GM18511 (cell line): ENCODE measurements at regions not wholly inside any gene's neighbourhood (a gene's known extent, or its start where the extent isn't known, plus 50 kb on each side); places are given as distances from the start of the nearest gene placed in this dataset.

ENCODE experiments used
- ATAC-seq: cut with Tn5 transposase; IDR thresholded peaks from one replicate; pipeline ENCODE4 v1.9.1; 2021; ENCODE audit warnings: mild to moderate bottlenecking, moderate library complexity; ENCODE audit not compliant: unreplicated experiment

DNA sequence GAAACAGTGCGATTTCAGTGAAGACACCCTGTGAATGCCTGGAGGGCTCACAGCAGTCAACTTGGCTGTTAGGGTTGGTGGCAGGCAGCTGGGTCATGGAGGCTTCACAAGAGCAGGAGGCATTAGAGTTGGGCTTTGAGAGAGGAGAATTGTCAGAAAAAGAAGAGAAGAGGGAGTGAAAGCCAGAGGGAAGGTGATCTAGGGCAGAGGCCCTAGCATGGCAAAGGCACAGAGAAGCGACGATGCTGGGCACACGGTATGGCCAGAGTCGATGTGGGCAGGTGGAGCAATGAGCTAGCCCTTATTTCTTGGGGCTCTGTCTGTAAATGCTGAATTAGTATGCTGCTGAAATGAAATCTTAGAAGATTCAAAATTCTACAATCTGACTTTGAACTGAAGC is 52.6 kb upstream of the OLFM4 start:
- ATAC-seq = no peak

DNA sequence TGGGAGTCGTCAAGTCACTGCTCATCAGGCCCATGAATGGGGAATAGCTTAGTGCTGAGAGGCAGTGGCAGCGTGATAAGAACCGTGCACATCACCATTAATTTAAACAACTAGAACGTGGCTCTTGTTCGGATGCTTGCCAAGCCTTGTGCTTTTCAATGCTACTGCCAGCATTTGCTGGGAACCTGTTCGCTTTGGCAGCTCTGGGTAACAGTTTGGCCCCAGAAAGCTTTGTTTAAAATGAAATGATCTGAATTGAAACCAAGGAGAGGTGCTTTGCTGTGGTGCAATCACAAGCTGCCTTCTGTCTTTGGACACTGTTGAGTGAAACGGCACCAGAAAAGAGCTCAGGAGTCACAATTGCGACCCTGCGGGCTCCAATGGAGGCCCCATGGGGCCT is 53.5 kb upstream of the OLFM4 start:
- no peak for ATAC-seq

DNA sequence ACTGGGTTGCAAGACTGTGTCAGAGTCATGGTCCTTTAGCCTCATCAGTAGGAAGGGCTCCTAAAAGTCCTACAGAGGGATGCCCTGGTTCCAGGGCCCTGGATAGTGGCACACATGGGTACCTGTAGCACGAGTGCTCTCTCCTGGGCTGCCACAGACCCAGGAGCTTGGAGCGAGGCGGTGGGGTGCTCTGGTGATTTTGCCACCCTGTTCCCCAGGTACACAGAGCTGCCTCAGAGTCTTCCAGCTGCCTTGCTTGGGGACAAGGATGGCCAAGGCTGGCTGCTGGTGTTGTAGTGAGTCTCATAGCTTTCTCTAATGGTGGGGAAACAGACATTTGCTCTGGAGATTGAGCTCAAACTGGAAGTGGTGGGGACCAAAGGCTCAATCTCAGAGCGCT is 53.9 kb upstream of the OLFM4 start:
- ATAC-seq = no peak

DNA sequence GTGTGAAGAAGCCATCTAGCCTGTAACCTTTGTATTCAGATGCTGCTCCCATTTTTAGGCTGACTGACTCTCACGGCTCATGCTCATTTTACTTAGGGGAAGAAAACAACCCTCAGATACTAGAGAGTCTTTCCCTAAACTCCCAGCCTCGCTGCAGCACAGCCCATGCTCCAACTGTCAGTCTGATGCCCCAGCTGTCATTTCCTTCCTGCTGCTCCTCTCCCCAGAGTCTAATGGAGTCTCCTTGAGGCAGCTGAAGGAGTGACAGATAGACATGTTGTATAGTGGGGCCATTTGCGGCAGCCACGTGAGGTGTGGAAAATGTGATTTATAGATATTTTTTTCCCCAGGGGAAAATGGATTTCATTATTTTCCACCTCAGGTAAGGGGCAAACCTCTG is 59.2 kb upstream of the OLFM4 start:
- ATAC-seq = no peak

DNA sequence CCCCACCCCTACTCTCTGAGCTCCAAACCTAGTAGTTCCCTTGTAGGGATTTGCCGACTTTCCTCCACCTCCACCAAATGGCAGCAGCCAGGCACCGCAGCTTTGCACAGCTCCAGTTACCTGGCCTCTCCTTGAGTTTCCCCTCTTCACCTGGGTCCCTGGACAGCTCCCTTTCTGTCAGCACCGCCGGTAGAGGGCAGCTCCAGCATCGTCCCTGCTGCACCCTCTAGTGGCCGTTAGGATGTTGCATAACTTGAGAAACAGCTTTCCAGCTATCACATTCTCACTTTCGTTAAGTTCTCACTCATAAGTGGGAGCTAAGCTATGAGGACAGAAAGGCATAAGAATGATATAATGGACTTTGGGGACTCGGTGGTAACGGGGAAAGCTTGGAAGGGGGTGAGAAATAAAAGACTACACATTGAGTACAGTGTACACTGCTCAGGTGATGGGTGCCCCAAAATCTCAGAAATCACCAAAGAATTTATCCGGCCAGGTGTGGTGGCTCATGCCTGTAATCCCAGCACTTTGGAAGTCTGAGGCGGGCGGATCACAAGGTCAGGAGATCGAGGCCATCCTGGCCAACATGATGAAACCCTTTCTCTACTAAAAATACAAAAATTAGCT is 60.4 kb upstream of the OLFM4 start:
- peak; percentile 100 for ATAC-seq

DNA sequence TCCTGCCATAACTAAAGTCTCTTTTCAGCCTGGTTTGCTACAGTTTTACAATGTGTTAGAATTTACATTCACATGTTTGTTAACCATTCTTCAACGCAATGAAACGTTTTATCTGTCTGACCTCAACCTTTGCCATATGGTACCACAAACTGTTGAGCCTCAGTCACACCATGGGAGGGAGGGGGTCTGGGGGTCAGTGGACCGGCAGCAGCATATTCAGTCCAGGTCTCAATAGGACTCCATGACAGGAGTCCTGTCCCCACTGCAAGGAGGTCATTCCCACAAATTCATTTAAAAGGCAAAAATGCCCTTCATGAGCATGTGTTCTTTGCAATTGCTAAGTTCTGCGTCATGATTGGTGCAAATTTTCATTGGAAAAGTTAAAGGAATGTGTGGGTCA is 66.6 kb upstream of the OLFM4 start:
- no peak for ATAC-seq

DNA sequence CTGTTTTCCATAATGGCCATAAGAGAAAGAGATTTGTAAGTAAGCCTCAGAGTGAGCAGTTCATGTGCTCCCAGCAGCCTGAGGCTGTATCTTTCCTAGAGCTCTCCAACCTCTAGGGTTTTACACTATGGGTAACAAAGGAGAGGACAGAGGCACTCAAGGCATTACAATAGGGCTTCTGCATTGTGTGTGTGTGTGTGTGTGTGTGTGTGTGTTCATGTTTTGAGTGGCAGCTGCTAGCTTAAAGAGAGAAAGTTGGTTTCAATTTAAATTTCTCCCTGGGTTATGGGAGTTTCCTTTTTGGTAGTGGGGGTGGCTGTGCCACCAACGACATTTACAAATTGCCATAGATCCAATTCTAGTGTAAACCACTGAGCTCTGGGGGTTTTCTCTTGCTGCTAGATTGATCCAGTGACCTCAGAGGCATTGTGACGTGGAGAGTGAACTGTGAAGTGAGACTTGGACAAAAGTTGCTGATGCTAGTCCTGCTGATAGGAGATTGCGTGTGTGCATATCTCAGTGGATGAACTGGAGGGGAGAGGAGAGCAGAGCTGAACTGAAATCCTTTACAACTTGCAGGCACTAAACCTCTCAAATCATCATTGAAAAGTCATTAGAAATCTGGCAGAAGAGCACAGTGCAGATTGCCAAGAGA is 67.2 kb upstream of the OLFM4 start:
- no peak for ATAC-seq

DNA sequence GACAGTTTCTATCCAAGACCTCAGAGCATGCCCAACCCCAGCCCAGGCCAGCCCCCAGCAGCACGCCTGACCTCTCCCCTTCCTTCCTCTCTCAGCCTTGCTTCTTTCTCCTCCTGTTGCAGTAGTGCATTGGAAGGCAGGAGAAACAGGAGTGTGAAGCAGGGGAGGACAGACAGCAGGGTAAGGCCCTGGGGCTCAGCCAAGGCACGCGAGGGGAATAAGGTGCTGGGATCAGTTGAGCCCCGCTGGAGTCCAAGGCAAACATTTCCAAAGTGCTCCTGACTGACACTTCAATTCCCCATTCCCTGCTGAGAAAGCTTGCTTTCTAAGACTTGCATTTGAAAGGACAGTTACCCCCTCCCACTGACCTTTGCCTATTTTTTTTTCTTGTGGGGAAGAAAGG is 73.1 kb upstream of the OLFM4 start:
- ATAC-seq = no peak

DNA sequence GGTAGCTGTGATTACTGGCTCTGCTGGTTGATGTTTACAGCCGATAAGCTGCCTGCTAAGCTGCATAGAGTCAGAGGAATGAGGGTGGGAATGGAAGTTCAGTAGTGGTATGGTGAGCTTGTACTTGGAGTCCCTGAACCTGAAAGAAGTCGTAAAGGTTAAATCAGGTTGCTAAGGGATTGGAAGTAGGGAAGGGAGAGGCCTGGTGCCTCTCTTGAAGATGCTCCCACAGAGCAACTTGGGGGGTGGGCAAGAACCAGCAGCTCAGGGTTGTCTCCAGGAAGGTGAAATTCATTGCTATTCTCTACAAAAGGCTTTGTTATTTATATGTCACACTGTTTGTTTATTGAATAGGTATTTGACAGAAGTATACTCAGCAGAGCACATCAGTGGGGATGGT is 73.8 kb upstream of the OLFM4 start:
- no peak for ATAC-seq

DNA sequence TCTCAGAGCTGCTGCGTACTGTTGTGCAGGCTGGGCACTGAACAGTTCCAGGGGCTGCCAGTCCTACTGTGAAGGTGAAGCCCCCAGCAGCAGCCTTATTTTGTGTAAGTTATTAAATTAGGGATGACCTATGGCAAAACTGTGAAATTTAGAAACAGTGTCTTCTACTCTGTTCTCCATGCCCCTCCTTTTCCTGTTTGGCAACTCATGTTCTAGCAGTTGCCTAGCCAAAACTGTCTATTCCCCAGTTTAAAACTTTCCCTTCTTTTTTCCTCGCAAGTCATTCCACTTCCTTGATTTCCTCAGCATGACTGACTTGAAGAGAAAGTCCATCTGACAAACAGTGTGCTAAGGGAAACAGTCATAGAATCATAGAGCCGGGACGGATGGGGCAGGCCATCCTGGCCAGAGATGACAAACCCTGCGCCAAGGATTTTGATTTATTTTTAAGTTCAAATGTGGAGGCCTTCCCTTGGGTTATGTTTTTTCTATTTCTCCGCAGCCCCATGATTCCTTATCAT is 78.1 kb upstream of the OLFM4 start:
- no peak for ATAC-seq

DNA sequence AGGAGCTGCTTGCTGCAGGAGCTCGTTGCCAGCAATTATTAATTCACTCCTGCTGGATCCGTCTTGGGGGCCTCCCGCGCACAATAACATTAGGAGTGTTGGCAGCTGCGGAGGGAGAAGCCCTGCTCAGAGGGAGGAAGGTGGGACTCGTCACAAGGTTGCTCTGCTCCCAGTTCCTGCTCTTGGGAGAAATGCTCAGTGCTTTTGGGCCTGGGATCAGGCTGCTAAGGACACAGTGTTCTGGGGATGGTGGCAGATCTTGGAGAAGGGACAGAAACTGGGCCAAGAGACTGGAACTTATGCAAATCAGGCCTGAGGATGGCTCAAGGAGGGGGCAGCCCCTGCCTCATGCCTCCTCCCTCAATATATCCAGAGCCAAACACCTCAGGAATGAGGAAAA is 78.9 kb upstream of the OLFM4 start:
- no peak for ATAC-seq

DNA sequence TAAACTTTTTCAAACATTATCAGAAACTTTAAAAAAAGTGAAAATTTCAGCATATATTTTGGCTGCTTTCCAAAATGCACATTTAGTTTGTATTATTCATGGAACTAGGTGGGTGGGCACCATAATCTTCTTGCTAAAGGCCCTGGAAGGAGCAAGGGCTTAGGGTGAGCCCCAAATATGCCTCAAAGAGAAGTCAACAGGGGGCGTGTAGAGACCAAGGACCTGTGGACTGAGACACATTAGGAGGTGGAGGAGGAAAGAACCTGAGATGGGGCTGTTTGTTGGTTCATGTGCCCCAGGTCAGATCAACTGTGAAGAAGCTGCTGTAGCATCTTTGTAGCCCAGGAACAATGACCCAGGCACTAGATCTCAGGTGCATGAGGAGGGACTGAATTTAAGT is 79.6 kb upstream of the OLFM4 start:
- no peak for ATAC-seq

DNA sequence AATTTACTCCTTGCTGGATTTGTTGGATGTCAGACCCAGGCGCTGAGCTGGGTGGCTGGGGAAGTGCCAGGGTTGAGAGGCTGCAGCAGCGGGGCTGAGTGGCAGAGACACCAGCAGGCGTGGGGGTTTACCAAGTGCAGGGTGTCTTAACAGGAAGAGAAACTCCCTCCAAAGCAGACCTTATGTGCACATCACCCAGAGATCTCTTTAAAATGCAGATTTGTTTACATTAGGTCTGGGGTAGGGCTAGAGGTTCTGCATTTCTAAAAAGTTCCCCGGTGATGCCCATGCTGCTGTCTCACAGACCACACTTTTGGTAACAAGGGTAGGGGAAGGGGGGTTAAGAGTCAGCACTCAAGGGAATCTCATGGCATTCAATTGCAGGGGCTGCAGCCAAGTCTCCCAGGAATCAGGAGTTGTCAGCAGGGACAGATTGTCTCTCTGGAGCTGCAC is 80.7 kb upstream of the OLFM4 start:
- ATAC-seq = no peak

DNA sequence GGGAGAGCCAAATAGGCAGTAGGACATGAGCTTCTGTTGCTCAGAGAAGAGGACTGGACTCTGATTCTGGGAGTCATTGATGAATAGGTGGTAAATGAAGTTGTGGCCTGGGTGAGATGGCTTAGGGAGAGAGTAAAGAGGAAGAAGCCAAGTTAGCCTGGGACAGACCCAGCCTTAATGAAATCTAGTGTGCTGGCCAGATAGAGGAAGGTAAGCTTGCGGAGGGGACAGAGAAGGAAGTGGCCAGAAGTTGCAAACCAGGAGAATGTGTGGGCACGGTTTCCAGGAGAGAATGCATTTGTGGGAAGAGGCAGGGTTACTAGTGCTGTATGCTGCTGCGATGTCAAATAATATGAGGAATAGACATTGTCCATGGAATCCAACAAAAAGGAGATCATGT is 83.3 kb upstream of the OLFM4 start:
- no peak for ATAC-seq

DNA sequence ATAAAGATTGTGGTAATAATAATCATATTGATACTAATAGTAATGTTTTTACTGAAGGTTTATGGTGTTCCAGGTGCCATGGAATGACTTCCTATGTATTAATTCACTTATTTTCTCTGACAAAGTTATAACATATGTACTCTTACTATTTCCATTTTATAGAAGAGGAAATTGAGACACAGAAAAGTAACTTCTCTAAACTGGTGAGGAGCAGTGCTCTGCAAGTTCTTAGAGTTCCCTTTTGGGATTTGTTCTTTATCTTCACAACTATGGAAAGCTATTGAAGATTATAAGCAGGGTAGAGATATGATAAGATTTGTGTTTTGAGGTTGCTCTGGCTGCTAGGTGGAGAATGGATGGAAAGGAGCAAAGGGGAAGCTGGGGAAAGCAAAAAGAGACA is 83.9 kb upstream of the OLFM4 start:
- ATAC-seq = no peak

DNA sequence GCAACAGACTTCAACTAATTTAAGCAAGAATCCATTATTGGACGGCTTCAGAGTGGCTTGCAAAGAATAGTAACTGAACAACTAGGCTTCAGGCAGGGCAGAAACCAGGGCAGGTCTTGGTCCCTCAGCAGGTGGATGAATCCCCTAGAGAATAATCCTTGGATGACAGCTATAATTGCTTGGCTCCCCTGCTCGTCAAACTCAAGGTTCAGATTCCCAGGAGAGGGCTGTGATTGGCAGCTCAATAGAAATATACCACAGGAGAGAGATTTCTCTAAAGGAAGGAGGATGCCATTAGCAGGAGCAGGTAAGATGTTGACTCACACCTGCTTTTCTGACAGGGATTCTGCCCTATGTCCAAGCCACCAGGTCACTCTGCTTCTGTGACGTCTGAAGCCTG is 89.6 kb upstream of the PCDH8 start:
- no peak for ATAC-seq

DNA sequence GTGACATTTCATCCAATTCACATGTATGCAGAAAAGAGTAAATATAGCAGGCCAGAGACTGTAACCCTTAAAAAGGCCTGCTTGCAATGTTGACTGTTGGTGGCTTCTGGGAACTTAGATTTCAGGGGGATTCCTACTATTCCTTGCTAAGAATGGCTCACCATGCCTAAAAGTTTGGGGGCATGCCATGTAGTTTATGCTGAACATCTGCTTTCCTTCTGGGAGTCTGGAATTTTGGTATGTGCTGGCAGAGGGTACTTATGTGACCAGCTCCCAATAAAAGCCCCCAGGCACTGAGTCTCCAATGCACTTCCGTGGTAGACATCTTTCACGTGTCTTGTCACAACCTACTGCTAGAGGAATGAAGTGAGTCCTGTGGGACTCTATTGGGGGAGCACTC is 88.4 kb upstream of the PCDH8 start:
- no peak for ATAC-seq

DNA sequence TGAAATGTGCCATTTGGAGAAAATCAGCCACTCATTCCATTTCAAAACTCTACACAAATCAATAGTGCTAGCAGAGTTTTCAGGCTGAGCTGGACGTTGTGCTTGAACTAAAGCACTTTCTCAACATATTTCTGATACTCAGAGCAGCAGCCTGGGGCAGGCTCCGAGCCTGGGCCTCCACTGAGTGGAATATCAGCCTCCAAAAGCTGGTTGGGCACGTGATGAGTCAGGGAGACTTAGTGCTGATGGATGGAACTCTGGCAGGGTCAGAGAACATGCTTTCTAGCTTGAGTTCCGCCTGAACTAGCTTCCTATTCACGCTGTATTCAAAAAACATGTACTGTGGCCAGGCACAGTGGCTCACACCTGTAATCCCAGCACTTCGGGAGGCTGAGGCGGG is 85.8 kb upstream of the PCDH8 start:
- ATAC-seq = no peak

DNA sequence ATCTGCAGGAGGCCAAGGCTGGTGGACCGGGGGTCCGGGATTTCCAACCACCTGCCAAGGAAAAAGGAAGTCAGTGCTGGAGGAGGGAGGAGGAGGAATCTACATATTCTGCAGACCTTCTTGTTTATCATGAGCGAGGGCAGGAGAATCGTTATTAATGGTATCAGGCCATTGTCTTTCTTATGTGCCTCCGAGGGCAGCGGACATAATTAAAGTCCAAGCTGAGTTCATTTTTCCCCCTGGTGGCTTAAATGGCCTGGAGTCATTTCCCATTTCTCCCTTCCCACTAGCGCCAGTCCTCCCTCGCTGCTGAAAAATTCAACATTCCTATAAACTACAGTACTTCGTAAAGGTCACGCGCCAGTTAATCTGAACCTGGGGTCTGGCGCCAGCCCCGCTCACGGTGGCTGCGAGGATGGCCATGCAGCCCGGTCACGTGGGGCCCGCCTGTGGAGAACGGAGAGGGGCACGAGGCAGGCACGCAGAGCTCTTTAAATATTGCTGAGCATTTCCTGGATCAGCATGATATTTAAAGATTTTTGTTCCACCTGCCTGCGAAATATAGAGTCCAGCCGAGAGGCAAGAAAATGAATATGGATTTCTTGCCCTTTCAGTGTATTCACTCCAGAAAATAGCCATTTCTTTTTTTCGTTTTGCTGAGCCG is 85.2 kb upstream of the PCDH8 start:
- no peak for ATAC-seq

DNA sequence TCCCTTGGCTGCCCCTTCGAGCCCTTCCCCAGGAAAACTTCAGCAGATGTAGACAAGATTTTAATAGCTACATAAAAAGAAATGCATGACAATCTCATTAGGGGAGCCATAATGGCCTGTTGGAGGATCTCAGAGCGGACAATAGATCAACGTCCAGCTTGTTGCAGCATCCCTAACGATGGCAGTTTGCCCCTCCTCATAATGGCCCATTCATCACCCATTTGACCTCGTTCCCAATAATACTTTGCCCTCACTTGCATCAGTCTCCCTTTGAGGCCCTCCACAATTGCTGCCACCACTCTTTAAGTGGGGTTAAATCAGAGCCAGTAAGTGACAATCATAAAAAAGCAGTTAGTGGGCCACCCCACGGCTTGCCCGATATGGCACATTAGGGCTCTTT is 84.7 kb upstream of the PCDH8 start:
- ATAC-seq = no peak

DNA sequence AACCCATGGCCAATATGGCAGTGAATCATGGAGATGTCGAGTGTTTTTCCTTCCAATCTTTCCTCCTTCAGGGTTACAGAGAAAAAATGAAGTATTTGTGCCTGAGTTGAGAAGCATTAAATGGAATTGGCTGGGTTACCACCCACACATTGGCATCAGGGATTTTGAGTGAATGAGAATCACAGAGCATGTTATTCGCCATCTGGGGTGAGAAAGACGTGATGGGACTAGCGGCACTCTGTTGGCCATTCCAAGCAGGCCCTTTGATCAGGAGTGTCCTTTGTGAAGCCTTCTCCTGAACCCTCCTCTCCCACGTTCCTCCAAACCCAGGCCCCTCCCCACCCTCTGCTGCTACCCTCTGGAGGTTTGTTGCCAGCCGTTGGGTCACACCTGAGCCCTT is 84.2 kb upstream of the PCDH8 start:
- no peak for ATAC-seq
